HG02678 (cell line): ENCODE measurements at regions not wholly inside any gene's neighbourhood (a gene's known extent, or its start where the extent isn't known, plus 50 kb on each side); places are given as distances from the start of the nearest gene placed in this dataset.
"Not testable (repeated sequence)": the region's sequence is repeated elsewhere in the genome, so short reads cannot be mapped to it uniquely, and the experiment has no call there.

ENCODE experiments used
- ATAC-seq: cut with Tn5 transposase; IDR thresholded peaks from one replicate; pipeline ENCODE4 v1.9.1; 2021; ENCODE audit warnings: mild to moderate bottlenecking, moderate library complexity; ENCODE audit not compliant: unreplicated experiment

DNA sequence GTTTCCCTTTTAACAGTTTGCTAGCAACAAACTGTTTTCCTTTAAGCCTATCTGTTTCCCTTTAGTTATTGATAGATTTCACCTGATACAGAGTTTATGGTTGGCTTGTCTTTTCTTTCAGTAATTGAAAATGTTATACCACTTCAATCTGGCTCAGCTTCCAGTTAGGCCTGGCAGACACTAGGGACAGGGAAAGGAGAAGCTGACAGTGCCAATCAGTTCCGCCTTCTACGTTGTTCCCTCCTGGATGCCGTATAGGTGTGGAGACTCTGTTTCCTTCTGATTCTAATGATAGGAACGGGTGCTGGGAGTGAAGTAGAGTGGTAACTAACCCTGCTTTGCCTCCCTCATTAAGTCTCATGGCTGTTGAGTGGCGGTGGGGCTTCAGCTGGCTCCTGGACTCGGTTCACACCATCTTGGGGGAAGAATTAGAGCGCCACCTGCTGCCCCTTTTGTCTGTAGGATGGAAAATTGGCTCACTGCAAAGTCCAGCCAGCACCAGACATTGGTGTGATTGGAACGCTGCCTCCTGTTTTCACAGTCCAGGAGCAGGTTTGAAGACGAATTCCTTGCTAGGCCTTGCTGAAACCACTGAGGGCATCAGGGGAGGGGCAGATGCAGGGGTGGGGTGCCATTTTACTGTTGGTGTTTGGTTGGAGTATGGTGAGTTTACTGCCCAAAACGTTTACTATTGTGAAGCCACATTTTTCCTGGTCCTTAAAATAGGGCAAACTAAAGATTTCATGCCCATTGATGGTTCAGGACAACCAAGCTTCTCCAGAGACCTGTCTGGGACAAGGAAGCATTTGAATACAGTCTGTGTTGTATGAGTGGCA is 1729.5 kb downstream of the GRIK2 start:
- no peak for ATAC-seq

GRCh38 chr6:103119056-103119455 is 1725.5 kb downstream of the GRIK2 start:
- ATAC-seq: no peak

DNA sequence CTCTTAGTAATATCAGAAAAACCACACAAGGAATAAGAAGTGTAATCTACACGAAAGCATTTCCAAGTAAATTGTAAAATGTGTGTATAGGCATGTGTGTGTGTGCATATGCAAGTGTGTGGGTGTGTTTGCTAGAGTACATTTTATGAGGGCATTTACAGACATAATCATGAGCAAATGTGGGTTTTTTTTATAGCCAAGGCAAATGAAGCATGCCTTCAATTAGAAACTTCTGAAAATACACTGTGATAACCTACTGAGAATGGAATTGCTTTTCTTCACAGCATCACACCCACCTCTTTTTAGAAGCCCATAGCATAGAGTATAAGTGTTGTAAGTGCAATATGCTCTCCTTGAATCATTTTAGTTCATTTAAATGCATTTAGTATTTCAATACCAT is 1721.1 kb downstream of the GRIK2 start:
- no peak for ATAC-seq

- ATAC-seq: no peak
Measured at GRCh38 chr6:103113416-103113815, 1719.9 kb downstream of the GRIK2 start.

DNA sequence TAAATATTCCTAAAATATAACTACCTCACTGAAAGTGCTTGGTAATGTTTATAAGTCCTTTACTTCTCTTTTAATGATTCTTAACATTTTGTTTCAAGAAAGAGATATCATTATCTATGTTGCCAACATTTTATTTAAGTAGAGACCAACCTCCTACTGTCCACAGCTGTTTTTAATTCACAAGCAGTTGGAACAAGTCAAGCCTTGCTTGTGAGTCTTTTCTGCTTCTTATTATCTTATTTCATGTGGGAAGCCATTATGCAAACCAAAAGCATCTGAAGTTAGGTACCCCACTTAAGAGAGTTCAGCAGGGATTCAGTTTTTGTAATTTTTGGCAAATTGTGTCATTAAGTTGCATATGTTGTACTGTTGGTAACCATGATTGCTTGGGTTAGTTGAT is 1714.5 kb downstream of the GRIK2 start:
- no peak for ATAC-seq

GRCh38 chr6:103105686-103106085 is 1712.2 kb downstream of the GRIK2 start:
- no peak for ATAC-seq

DNA sequence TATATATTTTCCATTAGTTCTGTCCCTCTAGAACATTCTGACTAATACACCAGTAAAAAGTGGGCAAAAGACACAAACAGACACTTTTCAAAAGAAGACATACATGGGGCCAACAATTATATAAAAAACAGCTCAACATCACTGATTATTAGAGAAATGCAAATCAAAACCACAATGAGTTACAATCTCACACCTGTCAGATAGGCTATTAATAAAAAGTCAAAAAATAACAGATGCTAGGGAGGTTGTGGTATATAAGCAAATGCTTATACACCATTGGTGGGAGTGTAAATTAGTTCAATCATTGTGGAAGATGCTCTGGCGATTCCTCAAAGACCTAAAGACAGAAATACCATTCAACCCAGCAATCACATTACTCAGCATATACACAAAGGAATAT is 1707.8 kb downstream of the GRIK2 start:
- no peak for ATAC-seq

DNA sequence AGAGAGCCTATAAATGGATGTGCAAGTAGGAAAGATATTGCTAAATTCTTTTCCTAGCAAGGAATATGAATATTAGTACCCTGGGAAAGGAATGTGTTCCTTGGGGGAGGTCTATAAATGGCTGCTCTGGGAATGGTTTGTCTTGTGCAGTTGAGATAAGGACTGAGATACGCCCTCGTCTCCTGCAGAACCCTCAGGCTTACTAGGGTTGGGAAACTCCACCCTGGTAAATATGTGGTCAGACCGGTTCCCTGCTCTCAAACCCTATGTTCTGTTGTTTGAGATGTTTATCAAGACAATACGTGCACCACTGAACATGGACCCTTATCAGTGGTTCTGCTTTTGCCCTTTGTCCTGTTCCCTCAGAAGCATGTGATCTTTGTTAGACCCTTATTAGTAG is 1698.9 kb downstream of the GRIK2 start:
- ATAC-seq: not testable (repeated sequence)

DNA sequence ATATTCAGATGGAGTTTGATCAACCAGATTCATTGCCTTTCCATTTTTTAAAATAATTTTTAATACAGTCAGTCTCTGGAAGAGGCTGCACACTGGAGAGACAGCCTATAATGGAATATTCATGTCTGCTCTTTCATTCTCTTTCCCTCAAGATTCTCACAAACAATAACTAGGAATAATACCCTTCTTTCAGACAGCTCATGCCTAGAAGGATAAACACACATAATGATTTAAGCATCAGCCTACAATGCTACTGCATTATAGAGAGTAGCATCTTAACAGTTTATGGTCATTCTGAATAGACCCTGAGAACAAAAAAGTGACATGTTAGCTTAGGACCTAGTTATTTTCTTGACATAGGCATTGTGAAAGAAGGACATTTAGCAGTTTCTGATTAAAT is 1692.3 kb downstream of the GRIK2 start:
- no peak for ATAC-seq

- ATAC-seq: no peak
Measured at GRCh38 chr6:103081876-103082630, 1688.5 kb downstream of the GRIK2 start.

DNA sequence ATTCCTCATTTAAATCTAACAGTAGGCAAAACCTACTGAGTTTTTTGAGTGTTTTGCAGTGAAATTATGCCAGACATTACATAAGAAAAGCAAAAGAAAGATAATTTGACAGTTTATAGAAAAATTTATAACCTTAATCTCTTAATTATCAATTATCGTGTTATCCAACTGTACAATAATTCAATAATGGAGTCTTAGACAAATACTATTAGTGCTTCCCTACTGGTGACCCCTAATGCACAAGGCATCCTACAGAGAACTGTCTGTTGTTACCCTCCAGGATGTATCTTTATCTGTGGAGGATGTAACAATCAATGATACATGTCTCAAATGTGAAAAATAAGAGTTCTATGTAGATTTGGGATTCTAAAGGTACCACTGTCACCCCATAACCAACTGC is 1687.6 kb downstream of the GRIK2 start:
- no peak for ATAC-seq

DNA sequence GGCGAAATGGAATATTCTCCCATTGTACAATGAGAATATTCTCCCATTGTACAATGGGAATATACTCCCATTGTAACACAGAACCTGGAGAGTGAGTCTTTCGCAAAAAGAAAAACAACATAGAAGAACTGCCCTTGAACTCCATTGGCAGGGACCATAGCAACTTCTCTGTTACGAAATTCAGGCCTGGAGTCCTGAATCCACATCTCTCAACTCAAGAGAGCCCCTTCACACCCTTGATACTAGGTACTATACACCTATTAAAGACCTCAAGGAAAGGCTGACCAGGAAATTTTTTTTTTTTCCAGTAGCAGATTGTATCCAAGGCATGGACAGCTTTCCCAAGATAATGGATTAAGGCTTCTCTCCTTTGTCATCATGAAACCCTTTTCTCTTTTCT is 1687.0 kb downstream of the GRIK2 start:
- no peak for ATAC-seq

DNA sequence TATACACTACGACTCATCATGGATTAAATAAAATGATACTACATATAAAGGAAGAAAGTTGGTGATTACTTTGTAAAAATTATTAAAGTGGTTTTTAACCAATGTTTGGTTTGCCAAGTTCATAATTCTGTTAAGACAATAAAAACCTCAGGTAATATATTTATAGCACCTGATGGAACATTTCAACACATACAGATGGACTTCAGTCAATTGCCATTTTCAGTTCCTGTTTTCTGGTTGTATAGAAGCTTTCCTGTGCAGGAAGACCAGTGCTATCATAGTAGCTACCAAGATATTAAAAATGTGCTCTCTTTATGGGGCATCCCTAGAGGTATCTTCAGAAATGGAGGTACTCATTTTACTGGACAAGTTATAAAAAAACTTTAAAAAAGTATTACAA is 1686.4 kb downstream of the GRIK2 start:
- peak; percentile 59 for ATAC-seq

- ATAC-seq: no peak
Measured at GRCh38 chr6:103062136-103062535, 1668.6 kb downstream of the GRIK2 start.

DNA sequence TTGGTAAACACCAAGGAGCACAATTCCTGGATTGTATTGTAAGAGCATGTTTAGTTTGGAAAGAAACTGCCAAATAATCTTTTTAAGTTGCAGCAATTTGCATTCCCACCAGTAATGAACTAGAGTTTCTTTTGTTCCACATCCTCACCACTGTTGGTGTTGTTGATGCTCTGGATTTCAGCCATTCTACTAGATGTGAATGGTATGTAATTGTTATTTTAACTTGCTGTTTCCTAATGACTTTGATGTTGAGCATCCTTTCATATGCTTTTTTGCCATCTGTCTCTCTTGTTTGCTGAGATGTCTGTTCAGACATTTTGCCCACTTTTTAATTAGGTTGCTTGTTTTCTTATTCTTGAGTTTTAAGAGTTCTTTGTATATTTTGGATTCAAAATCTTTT is 1654.1 kb downstream of the GRIK2 start:
- ATAC-seq: no peak

DNA sequence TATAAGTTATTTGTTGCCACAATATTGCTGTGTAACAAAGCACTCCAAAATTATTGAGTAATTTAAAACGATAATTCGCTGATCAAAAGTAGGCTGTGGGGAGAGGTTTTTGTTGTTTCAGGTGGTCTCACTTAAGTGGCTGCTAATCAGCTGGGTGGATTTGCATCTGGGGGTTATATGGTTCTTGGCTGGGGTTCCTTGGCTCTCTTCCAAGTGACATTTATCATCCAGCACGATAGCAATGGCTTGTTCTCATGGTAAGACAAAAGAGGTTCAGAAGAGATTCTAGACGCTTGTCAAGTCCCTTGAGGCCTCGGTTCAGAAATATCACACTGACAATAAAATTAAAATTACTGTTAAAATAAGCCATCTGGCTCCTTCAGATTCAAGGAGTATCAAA is 1648.8 kb downstream of the GRIK2 start:
- ATAC-seq: no peak

- ATAC-seq: no peak
Measured at GRCh38 chr6:103036846-103037245, 1643.3 kb downstream of the GRIK2 start.

DNA sequence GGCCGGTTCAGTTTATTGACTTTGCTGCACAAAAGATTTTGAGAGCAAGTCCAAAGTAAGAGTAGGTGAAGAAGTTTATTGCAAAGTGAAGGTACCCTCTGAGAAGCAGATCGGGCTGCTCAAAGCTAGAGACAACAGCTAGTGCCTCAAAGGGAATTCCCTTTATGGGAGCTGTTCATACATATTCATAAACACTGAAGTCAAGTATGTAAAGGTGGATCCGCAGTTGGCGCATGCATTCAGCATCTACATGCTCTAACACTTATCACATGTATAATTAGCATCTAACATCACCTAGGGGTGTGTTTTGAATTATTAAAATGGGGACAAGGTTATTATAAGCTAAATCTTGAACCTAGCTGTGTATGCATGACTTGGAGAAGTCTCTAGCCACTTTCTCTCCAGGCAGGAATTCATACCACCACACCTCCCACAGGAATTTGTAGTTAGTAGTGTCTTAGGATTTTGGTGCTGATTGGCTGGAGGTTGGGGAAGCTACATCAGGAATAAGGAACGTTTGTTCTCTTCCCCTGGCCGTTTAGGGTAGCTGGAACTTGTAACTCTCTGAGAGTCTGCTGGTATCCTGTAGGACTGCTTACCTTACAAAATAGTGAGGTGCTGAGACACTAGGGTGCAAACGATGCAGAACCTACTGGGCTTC is 1633.9 kb downstream of the GRIK2 start:
- no peak for ATAC-seq

DNA sequence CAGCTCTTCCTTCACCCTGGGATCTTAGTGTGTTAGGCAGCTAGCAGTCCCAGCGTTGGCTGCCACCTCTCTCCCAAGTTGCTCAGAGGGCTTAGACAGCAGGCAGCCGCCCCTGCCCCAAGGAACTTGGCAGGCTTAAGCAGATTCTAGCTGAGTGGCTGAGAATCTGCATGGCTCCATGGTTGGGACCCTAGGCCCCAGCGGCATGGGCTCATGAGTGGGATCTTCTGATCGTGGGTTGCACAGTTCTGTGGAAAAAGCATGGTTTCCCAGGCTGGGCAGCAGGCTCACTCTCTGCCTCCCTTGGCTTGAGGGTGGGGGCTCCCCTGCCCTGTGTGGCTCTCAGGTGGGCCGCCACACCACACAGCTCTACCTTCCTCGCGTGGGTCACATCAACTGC is 1624.9 kb downstream of the GRIK2 start:
- no peak for ATAC-seq

DNA sequence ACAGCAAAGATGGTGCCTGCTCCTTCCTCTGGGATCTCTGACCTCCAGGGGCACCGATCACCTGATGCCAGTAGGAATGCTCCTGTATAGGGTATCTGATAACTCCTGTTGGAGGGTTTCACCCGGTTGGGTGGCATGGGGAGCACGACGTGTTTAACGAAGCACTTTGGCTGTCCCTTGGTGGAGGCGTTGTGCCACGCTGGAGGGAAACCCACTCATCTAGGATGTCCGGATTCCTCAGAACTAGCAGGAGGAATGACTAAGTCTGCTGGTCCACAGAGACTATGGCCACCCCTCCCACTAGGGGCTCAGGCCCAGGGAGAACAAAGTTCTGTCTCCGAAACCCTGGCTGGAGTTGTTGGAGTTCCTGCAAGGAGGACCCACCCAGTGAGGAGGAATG is 1624.4 kb downstream of the GRIK2 start:
- ATAC-seq: no peak

DNA sequence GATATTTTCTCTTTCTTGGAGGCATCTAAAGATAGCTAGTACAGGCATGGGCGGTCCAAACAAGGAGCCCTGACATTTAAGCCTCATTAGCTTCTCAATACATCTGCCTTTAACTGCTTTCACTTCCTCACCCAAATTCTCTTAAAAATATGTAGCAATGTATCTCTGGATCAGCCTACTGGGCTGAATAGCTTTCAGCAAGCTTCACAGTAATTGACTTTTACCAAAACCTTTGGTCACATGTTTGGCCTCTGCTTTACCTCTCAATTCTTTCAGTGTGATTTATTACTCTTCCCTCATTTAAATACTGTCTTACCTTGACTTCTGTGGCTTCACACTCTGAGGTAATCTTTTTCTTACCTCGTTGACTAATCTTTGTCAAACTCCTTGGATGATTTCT is 1618.1 kb downstream of the GRIK2 start:
- no peak for ATAC-seq

DNA sequence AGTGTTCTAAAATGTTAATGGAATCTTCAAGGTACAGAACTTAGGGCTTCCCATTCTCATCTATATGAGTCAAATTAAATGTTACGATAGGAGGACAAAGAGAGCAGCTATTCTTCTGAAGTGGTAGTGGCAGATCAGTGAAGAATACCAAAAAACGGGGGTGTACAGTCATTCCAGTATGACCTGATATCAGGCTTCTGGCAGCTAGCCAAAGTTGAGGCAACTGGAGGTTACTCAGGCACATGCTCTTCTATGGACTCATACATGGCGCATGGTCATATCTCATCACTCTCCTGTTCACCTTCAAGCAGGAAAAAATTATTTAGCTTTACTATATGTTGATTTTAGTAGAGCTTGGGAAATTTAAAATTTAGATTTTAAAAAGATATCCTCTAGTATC is 1608.8 kb downstream of the GRIK2 start:
- no peak for ATAC-seq
